Colon (tissue), 2 donors: ENCODE measurements at regions not wholly inside any gene's neighbourhood (a gene's known extent, or its start where the extent isn't known, plus 50 kb on each side); places are given as distances from the start of the nearest gene placed in this dataset.
"Not testable (repeated sequence)": the region's sequence is repeated elsewhere in the genome, so short reads cannot be mapped to it uniquely, and the experiment has no call there.

Experiments used
- FAIRE-seq: peaks from 2 replicates; lab custom pipeline; 2012; peaks lifted over from hg19 to GRCh38; lab: Jason Lieb, UNC
- donor health status: control.
- donor health status: control.

DNA sequence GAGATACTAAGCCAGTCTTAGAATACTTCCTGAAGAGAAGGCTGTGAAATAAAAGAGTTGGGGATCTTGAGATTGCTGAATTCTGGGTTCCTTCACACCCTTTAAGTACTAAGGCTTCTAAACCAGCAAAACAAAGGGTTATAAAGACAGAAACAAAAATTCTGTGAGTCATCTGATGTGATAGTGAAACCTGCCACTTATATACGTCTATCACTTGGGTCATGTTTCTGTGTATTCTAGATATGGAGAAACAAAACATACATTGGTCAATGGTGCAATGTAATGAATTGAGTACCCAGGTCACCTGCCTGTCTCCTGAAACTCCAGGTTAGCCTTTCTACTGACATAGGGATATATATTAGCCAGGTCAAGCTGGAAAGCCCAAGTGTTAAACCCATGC lies 319.3 kb upstream of the GRAMD2B start:
- no peak for FAIRE-seq

DNA sequence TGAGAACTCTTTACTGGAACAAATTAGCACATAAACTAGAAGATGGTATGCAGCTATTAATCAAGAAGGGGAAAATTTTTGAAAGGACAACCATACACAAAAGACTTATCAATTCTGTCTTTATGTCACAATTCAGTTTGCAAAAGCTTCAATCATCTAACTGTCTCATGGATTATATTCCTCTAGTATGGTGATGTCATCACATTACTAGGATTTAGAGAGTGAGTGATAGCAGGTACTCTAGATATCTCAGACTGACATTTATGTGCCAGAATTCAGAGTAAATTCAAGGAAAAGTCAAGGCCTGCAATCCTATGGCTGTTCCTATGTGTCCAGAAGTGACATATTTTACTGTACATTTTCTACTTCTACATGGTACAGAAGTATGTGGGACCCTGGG lies 318.9 kb upstream of the GRAMD2B start:
- FAIRE-seq, result no peak

DNA sequence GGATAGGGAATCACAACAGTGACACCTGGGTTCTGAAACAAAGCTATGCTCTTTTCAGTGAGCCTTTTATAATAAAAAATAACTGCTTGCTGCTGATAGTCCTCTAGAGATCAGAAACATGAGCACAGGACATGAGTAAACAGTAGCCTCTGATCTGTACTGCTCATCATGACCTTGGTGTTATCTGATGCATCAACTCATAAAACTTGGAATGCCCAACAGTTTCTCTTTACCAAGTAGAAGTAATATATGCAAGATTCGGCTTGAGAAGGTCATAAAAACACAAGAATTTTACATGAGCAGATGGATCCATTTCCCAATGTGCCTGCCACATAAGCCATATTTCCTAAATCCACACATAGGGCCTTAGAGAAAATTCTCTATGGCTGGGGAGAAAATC lies 318.3 kb upstream of the GRAMD2B start:
- FAIRE-seq, result no peak

- FAIRE-seq, result no peak
Measured at GRCh38 chr5:126106029-126106428, 317.2 kb upstream of the GRAMD2B start.

- FAIRE-seq, result no peak
Measured at GRCh38 chr5:126107381-126107780, 315.8 kb upstream of the GRAMD2B start.

DNA sequence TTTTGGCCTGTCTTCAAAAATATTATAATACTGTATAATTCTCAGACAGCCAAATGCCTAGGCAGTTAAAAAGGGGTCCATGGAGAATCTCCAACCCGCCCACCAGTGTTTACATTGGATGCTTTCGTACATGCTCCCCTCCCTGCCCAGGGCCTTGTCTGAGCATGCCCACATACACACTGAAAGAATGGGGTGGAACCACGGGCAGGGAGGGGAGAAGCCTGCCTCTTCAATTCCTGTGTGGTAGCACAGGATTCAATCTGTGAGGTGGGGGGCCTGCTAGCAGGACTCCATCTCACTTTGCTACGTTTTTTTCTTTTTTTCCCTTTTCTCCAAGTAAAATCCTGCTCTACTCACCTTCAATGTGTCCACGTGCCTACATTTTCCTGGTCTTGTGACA lies 314.7 kb upstream of the GRAMD2B start:
- FAIRE-seq, result no peak

GRCh38 chr5:126115059-126115629 lies 308.1 kb upstream of the GRAMD2B start:
- no peak for FAIRE-seq

- no peak for FAIRE-seq
Measured at GRCh38 chr5:126117044-126117443, 306.2 kb upstream of the GRAMD2B start.

GRCh38 chr5:126119887-126120442 lies 303.2 kb upstream of the GRAMD2B start:
- FAIRE-seq, result no peak

GRCh38 chr5:126120939-126121338 lies 302.3 kb upstream of the GRAMD2B start:
- no peak for FAIRE-seq

DNA sequence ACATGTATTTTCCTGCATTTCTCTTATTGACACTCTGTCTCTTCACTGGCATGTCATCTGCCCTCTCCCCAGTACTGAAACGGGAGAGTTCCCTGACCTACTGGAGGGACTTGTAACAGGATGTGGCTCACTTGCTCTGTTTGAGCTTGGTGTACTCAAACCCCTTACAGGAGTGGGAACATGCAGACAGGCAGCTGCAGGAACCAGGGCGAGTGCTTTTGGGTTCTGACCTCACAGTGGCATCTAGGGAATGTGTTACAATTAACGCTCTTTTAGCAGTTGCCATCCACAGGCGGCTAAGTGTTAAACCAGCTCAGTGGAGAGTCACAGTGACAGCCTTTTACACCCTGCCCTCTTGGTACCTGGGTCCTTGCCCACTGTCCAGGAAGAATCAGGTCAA lies 300.3 kb upstream of the GRAMD2B start:
- FAIRE-seq, result no peak

DNA sequence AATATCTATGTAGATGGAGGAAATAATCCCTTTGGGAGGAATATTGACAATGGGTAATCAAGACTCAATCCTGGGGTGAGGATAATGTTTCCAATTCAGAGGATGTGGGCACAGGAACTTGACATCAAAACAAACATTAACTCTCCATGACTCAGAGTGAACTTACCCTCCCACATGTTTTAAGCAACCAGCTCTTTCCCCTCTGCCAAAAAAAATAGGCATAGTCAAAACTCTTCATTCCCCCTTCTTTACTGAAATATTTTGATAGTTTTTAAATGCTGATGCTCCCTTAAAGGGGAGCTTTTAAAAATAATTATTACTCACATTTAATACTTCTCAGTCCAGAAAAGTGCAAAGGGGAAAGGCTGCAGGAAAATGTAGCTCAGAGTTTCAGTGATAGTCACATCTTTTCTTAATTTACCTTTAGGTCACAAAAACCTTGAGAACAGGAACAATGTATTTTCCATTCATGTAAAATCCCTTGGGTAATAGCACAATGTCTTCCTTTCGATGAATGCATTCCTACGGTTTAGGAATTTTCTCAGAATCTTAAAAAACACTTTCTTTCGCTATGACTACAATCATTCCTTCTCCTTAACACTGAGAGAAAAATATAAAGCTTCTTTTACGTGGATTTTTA lies 298.4 kb upstream of the GRAMD2B start:
- no peak for FAIRE-seq

GRCh38 chr5:126125407-126125806 lies 297.8 kb upstream of the GRAMD2B start:
- FAIRE-seq, result no peak

DNA sequence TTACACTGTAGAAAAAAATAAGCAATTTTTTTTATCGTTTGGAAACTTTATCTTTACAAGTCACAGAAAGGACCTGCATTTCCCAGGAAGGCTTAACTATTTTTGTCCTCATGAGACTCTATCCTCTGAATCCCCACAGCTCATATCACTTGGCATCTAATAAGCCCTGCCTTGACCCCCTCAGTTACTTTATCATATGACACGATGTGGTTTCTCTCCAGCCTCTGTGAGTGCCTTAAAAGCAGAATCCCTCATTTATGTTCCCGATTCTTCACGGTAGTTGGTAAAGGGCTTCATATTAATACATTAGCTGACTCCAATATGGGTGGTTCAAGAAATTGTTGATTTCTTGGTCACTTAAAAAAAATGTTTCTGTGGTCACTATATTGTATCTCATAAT lies 296.6 kb upstream of the GRAMD2B start:
- no peak for FAIRE-seq

DNA sequence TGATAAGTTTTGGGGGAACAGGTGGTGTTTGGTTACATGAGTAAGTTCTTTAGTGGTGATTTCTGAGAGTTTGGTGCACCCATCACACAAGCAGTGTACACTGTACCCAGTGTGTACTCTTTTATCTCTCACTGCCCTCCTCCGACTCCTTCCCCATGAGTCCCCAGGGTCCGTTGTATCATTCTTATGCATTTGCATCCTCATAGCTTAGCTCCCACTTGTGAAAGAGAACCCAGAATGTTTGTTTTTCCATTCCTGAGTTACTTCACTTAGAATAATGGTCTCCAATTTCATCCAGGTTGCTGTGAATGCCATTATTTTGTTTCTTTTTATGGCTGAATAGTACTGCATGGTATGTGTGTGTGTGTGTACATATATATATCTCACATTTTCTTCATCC lies 295.8 kb upstream of the GRAMD2B start:
- not testable (repeated sequence) for FAIRE-seq

DNA sequence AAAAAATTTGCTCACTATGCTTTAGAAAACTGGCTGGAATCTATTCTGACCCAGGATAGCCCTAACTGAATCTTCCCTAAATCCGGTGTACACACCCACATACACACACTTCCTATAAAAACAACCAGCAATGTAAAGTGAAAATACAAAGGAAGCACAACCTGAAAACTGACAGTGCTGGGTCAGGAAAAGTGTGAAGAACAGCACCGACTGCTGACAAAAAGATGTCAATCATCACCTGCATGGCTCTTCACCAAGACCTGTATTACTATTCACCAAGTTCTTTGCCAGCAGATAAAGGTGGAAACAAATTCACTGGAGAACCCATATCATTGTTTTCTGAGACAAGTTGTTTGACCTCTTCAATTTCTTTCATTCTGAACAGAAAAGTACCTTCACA lies 293.8 kb upstream of the GRAMD2B start:
- FAIRE-seq, result no peak

DNA sequence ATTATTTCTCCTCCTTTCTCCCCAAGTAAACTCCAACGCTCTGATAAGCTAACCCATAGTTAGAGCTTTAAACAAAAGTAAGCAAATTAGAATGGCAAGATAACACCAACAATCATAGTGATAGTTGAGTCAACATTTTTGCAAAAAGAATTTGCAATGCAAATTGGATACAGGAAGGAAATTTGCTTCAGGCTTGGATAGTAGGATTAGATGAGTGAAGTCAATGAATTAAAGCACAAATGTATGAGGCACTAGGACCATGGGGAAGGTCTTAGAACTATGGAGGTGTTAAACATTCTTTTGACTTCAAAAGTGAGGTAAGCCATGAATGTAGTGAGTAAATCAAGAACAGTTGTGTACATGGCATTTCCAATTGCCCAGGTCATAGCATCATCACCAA lies 289.8 kb upstream of the GRAMD2B start:
- FAIRE-seq, result no peak

GRCh38 chr5:126137891-126138280 lies 285.3 kb upstream of the GRAMD2B start:
- FAIRE-seq, result no peak

DNA sequence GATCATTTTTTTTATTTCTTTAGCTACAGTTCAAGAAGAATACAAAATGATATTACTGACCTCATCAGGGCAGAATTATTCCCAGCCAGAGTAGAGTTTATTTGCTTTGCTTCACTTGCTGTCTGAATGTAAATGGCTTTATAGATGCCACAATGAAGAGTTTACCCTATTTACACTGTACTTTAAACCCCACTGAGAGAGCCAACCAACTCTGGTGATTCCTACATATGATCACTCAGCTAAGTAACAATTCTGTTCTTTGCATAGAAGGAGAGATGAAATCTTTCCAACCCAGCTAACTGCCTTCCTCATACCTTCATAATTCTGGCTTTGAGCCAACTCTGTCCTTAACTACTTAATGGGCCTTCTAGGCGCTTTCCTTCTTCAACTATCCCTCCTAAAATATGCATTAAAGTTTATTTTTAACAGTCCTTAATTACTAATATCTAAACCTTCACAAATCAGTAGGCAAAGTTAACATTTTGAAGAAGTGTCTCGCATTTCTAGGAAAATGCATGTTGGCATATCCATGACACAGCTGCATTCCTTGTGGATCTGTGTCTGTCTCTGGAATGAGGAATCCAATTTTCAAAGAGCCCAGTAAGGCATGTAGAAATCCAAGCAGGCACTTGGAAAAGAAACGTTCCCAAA lies 284.8 kb upstream of the GRAMD2B start:
- no peak for FAIRE-seq

- FAIRE-seq, result no peak
Measured at GRCh38 chr5:126139086-126139485, 284.1 kb upstream of the GRAMD2B start.

- FAIRE-seq, result no peak
Measured at GRCh38 chr5:126139773-126140172, 283.4 kb upstream of the GRAMD2B start.

- FAIRE-seq, result no peak
Measured at GRCh38 chr5:126143622-126144021, 279.6 kb upstream of the GRAMD2B start.

DNA sequence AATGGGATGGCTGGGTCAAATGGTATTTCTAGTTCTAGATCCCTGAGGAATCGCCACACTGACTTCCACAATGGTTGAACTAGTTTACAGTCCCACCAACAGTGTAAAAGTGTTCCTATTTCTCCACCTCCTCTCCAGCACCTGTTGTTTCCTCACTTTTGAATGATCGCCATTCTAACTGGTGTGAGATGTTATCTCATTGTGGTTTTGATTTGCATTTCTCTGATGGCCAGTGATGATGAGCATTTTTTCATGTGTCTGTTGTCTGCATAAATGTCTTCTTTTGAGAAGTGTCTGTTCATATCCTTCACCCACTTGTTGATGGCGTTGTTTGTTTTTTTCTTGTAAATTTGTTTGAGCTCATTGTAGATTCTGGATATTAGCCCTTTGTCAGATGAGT lies 272.9 kb upstream of the GRAMD2B start:
- not testable (repeated sequence) for FAIRE-seq

GRCh38 chr5:126155298-126155697 lies 267.9 kb upstream of the GRAMD2B start:
- not testable (repeated sequence) for FAIRE-seq
